Liver (tissue), 7 donors: ENCODE measurements at regions not wholly inside any gene's neighbourhood (a gene's known extent, or its start where the extent isn't known, plus 50 kb on each side); places are given as distances from the start of the nearest gene placed in this dataset.

Source experiments
- DNase-seq: peaks from one replicate; pipeline ENCODE4 v3.0.0-alpha.2; 2017; ENCODE audit warnings: low spot score
- H3K27ac ChIP-seq, 2 donors: one replicate each; pipeline ENCODE4 v1.7.0; 2013; ENCODE audit warnings: inconsistent platforms in 2 of 2, low read length in 2 of 2, control low read depth in 1 of 2, low read depth in 1 of 2, mild to moderate bottlenecking in 1 of 2
- H3K27me3 ChIP-seq, 4 donors: one replicate each; pipeline versions ENCODE4 v1.6.1 to v1.7.0; 2013; ENCODE audit warnings: low read length in 3 of 4, inconsistent platforms in 1 of 4, mild to moderate bottlenecking in 1 of 4, moderate library complexity in 1 of 4; ENCODE audit not compliant: control insufficient read depth in 4 of 4, insufficient read depth in 4 of 4
- H3K36me3 ChIP-seq, 4 donors: one replicate each; pipeline versions ENCODE4 v1.6.1 to v1.7.0; 2013; ENCODE audit warnings: low read length in 3 of 4, mild to moderate bottlenecking in 3 of 4, low read depth in 1 of 4, moderate library complexity in 1 of 4; ENCODE audit not compliant: control insufficient read depth in 4 of 4, insufficient read depth in 3 of 4
- H3K4me1 ChIP-seq, 4 donors: one replicate each; pipeline versions ENCODE4 v1.6.1 to v1.7.0; 2013; ENCODE audit warnings: low read length in 3 of 4, mild to moderate bottlenecking in 3 of 4, moderate library complexity in 1 of 4; ENCODE audit not compliant: control insufficient read depth in 4 of 4, insufficient read depth in 4 of 4
- H3K4me3 ChIP-seq, 3 donors: one replicate each; pipeline versions ENCODE4 v1.6.1 to v1.7.0; 2013; ENCODE audit warnings: low read length in 3 of 3, control low read depth in 1 of 3, low read depth in 1 of 3, mild to moderate bottlenecking in 1 of 3
- H3K9ac ChIP-seq, 2 donors: one replicate each; pipeline ENCODE4 v1.7.0; 2013; ENCODE audit warnings: low read length in 2 of 2, mild to moderate bottlenecking in 2 of 2, moderate library complexity in 2 of 2, control low read depth in 1 of 2, low read depth in 1 of 2
- H3K9me3 ChIP-seq, 4 donors: one replicate each; pipeline versions ENCODE4 v1.6.1 to v1.7.0; 2013; ENCODE audit warnings: low read length in 3 of 4; ENCODE audit not compliant: control insufficient read depth in 4 of 4
- ATF3 ChIP-seq: IDR thresholded peaks from 2 replicates; pipeline ENCODE4 v1.6.1; 2016; ENCODE audit warnings: antibody characterized with exemption
- EGR1 ChIP-seq, 2 donors: IDR thresholded peaks; 2 replicates each; pipeline ENCODE4 v1.6.1; 2016 to 2018; ENCODE audit warnings: antibody characterized with exemption in 2 of 2, low read depth in 2 of 2
- FOXA1 ChIP-seq: IDR thresholded peaks from 2 replicates; pipeline ENCODE4 v1.6.1; 2016; ENCODE audit warnings: antibody characterized with exemption
- FOXA2 ChIP-seq: IDR thresholded peaks from 2 replicates; pipeline ENCODE4 v1.6.1; 2016; ENCODE audit warnings: antibody characterized with exemption
- GABPA ChIP-seq, 2 donors: IDR thresholded peaks in 1 of 2; conservative IDR thresholded peaks in 1 of 2; 2 replicates each; pipeline ENCODE4 v1.6.1; 2016; ENCODE audit warnings: antibody characterized with exemption in 2 of 2, mild to moderate bottlenecking in 1 of 2, moderate library complexity in 1 of 2
- HNF4A ChIP-seq, 2 donors: conservative IDR thresholded peaks; 2 replicates each; pipeline ENCODE4 v1.6.1; 2016; ENCODE audit warnings: antibody characterized with exemption in 2 of 2, mild to moderate bottlenecking in 2 of 2
- HNF4G ChIP-seq: IDR thresholded peaks from 2 replicates; pipeline ENCODE4 v1.6.1; 2016; ENCODE audit warnings: antibody characterized with exemption
- JUND ChIP-seq, 2 donors: IDR thresholded peaks; 2 replicates each; pipeline ENCODE4 v1.6.1; 2016; ENCODE audit warnings: antibody characterized with exemption in 2 of 2
- MAX ChIP-seq: IDR thresholded peaks from 2 replicates; pipeline ENCODE4 v1.6.1; 2016; ENCODE audit warnings: antibody characterized with exemption
- NR2F2 ChIP-seq: IDR thresholded peaks from 2 replicates; pipeline ENCODE4 v1.6.1; 2016; ENCODE audit warnings: antibody characterized with exemption
- RAD21 ChIP-seq, 2 donors: IDR thresholded peaks; 2 replicates each; pipeline ENCODE4 v1.6.1; 2016; ENCODE audit warnings: antibody characterized with exemption in 2 of 2, mild to moderate bottlenecking in 2 of 2
- REST ChIP-seq: IDR thresholded peaks from 2 replicates; pipeline ENCODE4 v1.6.1; 2016; ENCODE audit warnings: antibody characterized with exemption, mild to moderate bottlenecking
- RXRA ChIP-seq, 2 donors: IDR thresholded peaks; 2 replicates each; pipeline ENCODE4 v1.6.1; 2017 to 2018; ENCODE audit warnings: antibody characterized with exemption in 2 of 2, mild to moderate bottlenecking in 1 of 2
- SP1 ChIP-seq: IDR thresholded peaks from 2 replicates; pipeline ENCODE4 v1.6.1; 2018; ENCODE audit warnings: antibody characterized with exemption, mild to moderate bottlenecking
- TAF1 ChIP-seq: conservative IDR thresholded peaks from 2 replicates; pipeline ENCODE4 v1.6.1; 2016; ENCODE audit warnings: antibody characterized with exemption, mild to moderate bottlenecking
- YY1 ChIP-seq: IDR thresholded peaks from 2 replicates; pipeline ENCODE4 v1.6.1; 2016; ENCODE audit warnings: antibody characterized with exemption, mild to moderate bottlenecking
- ZBTB33 ChIP-seq: IDR thresholded peaks from 2 replicates; pipeline ENCODE4 v1.6.1; 2016; ENCODE audit warnings: antibody characterized with exemption
- WGBS: extraction: QIAGEN DNeasy Blood & Tissue Kit; methylation state at CpG from one replicate; pipeline ENCODE4 v1.1.7; 2013; 5-methylcytosine and 5-hydroxymethylcytosine counted together
- donor health status: healthy.
- donor health status: healthy.
- donor health status: healthy.
- donor health status: healthy.

GRCh38 chr5:56335212-56335611 is 102.1 kb upstream of the ANKRD55 start:
- no peaks in the 10 kb centered on the region for H3K36me3 ChIP-seq
- no peak overlapping the region for H3K4me3 ChIP-seq
- H3K9ac ChIP-seq, result no peak overlapping the region
- peaks cover 0 to 12% (median 0%) of the 10 kb centered on the region in 4 donors for H3K9me3 ChIP-seq
- no peak overlapping the region for H3K27ac ChIP-seq
- DNase-seq, result no peak
- no peaks in the 10 kb centered on the region for H3K4me1 ChIP-seq
- TF ChIP-seq RAD21 (IDR thresholded peaks at IDR 0.05), result no peak
- no peak for TF ChIP-seq RXRA (IDR thresholded peaks at IDR 0.05)
- TF ChIP-seq SP1, result no peak
- TF ChIP-seq EGR1 (IDR thresholded peaks at IDR 0.05; ENCODE audit: low read depth in 2 of 2), result no peak
- no peak for TF ChIP-seq MAX
- no peak for TF ChIP-seq FOXA1
- TF ChIP-seq JUND (IDR thresholded peaks at IDR 0.05), result no peak
- no peak for TF ChIP-seq GABPA (IDR thresholded peaks at IDR 0.05 in 1 of 2, conservative IDR thresholded peaks at IDR 0.05 in 1 of 2)
- TF ChIP-seq YY1, result no peak
- TF ChIP-seq ZBTB33, result no peak
- no peak for TF ChIP-seq FOXA2
- no peak for TF ChIP-seq TAF1
- no peaks in the 10 kb centered on the region for H3K27me3 ChIP-seq

- H3K9me3 ChIP-seq, result peaks cover 0 to 10% (median 0%) of the 10 kb centered on the region in 4 donors
- H3K27me3 ChIP-seq, result no peaks in the 10 kb centered on the region
- H3K4me1 ChIP-seq, result peaks cover 0 to 2% (median 0%) of the 10 kb centered on the region in 4 donors
- H3K9ac ChIP-seq, result no peak overlapping the region
- no peak overlapping the region for H3K4me3 ChIP-seq
- no peak for TF ChIP-seq NR2F2
- no peak for TF ChIP-seq JUND (IDR thresholded peaks at IDR 0.05)
- no peak for TF ChIP-seq TAF1
- no peak for TF ChIP-seq EGR1 (IDR thresholded peaks at IDR 0.05; ENCODE audit: low read depth in 2 of 2)
- no peak for TF ChIP-seq FOXA2
- TF ChIP-seq REST, result no peak
- no peak for TF ChIP-seq ATF3
- TF ChIP-seq FOXA1, result no peak
- TF ChIP-seq RXRA (IDR thresholded peaks at IDR 0.05), result no peak
- no peak for TF ChIP-seq SP1
- TF ChIP-seq GABPA (IDR thresholded peaks at IDR 0.05 in 1 of 2, conservative IDR thresholded peaks at IDR 0.05 in 1 of 2), result no peak
- no peak for TF ChIP-seq HNF4A (conservative IDR thresholded peaks at IDR 0.05)
- TF ChIP-seq RAD21 (IDR thresholded peaks at IDR 0.05), result no peak
- TF ChIP-seq ZBTB33, result no peak
- no peak for TF ChIP-seq MAX
- TF ChIP-seq YY1, result no peak
- no peak for TF ChIP-seq HNF4G
- no peaks in the 10 kb centered on the region for H3K36me3 ChIP-seq
- DNase-seq, result no peak
- H3K27ac ChIP-seq, result no peak overlapping the region
- WGBS, result 84% methylated on average over 1 of the region's 1 CpG
Measured at GRCh38 chr5:56330806-56331205, 97.7 kb upstream of the ANKRD55 start.
